HCT116 (cell line): ENCODE measurements at regions not wholly inside any gene's neighbourhood (a gene's known extent, or its start where the extent isn't known, plus 50 kb on each side); places are given as distances from the start of the nearest gene placed in this dataset.

Experiments
- ATAC-seq: fragments of 200-7000 bp; cut with Tn5 transposase; 2 replicates; pipeline ENCODE4 v1.9.1; 2020; ENCODE audit warnings: mild to moderate bottlenecking, moderate library complexity
- BruUV-seq: library from RNA; stranded (reverse); fragments of 400-500 nt; replicated peaks from 2 replicates; lab custom pipeline; 2021; lab: Mats Ljungman, UMichigan
- CTCF ChIA-PET: fragments of 300-600 bp; sonication (Branson Sonifier 250); formaldehyde crosslinking; loops from one replicate; lab custom pipeline; 2021; ENCODE audit warnings: antibody characterized with exemption; lab: Charles Lee
- POLR2A ChIA-PET: fragments of 300-600, 350-600 bp; sonication (Branson Sonifier 250); formaldehyde crosslinking; loops from one replicate; lab custom pipeline; 2021; ENCODE audit warnings: antibody characterized with exemption; lab: Charles Lee
- RAD21 ChIA-PET, 2 experiments: fragments of 300-600 bp; sonication (Branson Sonifier 250); formaldehyde crosslinking; loops; one replicate each; lab custom pipeline; 2023; ENCODE audit warnings: low total read pairs in 2 of 2; ENCODE audit not compliant: uncharacterized antibody in 2 of 2, unreplicated experiment in 2 of 2, low non-redundant PET in 1 of 2; lab: Charles Lee
- DNase-seq: peaks from one replicate; pipeline ENCODE4 v3.0.0-alpha.2; 2010; ENCODE audit warnings: low read depth, low spot score
- H2AFZ ChIP-seq: fragments of 200-600 bp; shearing (Covaris generic), sonication (generic); 2 replicates; pipeline ENCODE4 v1.6.1; 2017; ENCODE audit warnings: low read depth, mixed run types, mixed read lengths, antibody characterized with exemption, low read length; ENCODE audit not compliant: poor library complexity, severe bottlenecking
- H3K27ac ChIP-seq: 2 replicates; pipeline ENCODE4 v1.5.1; 2012; ENCODE audit warnings: low read depth, low read length
- H3K27me3 ChIP-seq: fragments of 200-600 bp; sonication (generic); 2 replicates; pipeline ENCODE4 v1.6.1; 2016; ENCODE audit warnings: mixed run types, low read length, mixed read lengths; ENCODE audit not compliant: insufficient read depth
- H3K36me3 ChIP-seq, 2 experiments: fragments of 200-500 bp in 1 of 2; fragments of 200-600 bp in 1 of 2; sonication (Bioruptor generic) in 1 of 2; sonication (generic) in 1 of 2; 2 replicates each; pipeline versions ENCODE4 v1.5.1 to v1.6.1; 2014 to 2016; ENCODE audit warnings: low read length in 2 of 2, inconsistent platforms in 1 of 2, mixed read lengths in 1 of 2, mixed run types in 1 of 2; ENCODE audit not compliant: insufficient read depth in 2 of 2, control insufficient read depth in 1 of 2
- H3K4me1 ChIP-seq, 2 experiments: fragments of 200-600 bp in 1 of 2; sonication (generic) in 1 of 2; 2 replicates each; pipeline versions ENCODE4 v1.5.1 to v1.6.1; 2012 to 2017; ENCODE audit warnings: low read length in 2 of 2, inconsistent platforms in 1 of 2, mild to moderate bottlenecking in 1 of 2, mixed read lengths in 1 of 2, mixed run types in 1 of 2, moderate library complexity in 1 of 2; ENCODE audit not compliant: insufficient read depth in 2 of 2, control insufficient read depth in 1 of 2
- H3K4me2 ChIP-seq: fragments of 200-600 bp; sonication (generic); 2 replicates; pipeline ENCODE4 v1.6.1; 2017; ENCODE audit warnings: mixed run types, low read length, mixed read lengths
- H3K4me3 ChIP-seq, 2 experiments: fragments of 200-600 bp in 1 of 2; sonication (generic) in 1 of 2; replicated peaks in 1 of 2; 2 replicates each; pipeline ENCODE4 v1.5.1; 2011 to 2016; ENCODE audit warnings: low read length in 2 of 2, control low read depth in 1 of 2, low read depth in 1 of 2, mild to moderate bottlenecking in 1 of 2, mixed read lengths in 1 of 2, mixed run types in 1 of 2
- H3K79me2 ChIP-seq: fragments of 200-600 bp; sonication (generic); 2 replicates; pipeline ENCODE4 v1.6.1; 2017; ENCODE audit warnings: mild to moderate bottlenecking, mixed run types, low read length, moderate library complexity, mixed read lengths; ENCODE audit not compliant: insufficient read depth
- H3K9ac ChIP-seq: fragments of 200-600 bp; sonication (generic); 2 replicates; pipeline ENCODE4 v1.6.1; 2016; ENCODE audit warnings: low read length, mixed read lengths
- H3K9me2 ChIP-seq: fragments of 200-600 bp; sonication (generic), shearing (Covaris generic); 2 replicates; pipeline ENCODE4 v1.6.1; 2017; ENCODE audit warnings: mixed run types, mild to moderate bottlenecking, moderate library complexity; ENCODE audit not compliant: insufficient read depth
- H3K9me3 ChIP-seq, 2 experiments: fragments of 200-500 bp in 1 of 2; fragments of 200-600 bp in 1 of 2; sonication (Bioruptor generic) in 1 of 2; sonication (generic) in 1 of 2; 2 replicates each; pipeline ENCODE4 v1.6.1; 2014 to 2017; ENCODE audit warnings: low read length in 2 of 2, mixed read lengths in 2 of 2, inconsistent platforms in 1 of 2, low read depth in 1 of 2, mild to moderate bottlenecking in 1 of 2, mixed run types in 1 of 2, moderate library complexity in 1 of 2; ENCODE audit not compliant: control insufficient read depth in 1 of 2, insufficient read depth in 1 of 2
- H4K20me1 ChIP-seq: fragments of 200-600 bp; sonication (generic), shearing (Covaris generic); 2 replicates; pipeline ENCODE4 v1.6.1; 2017; ENCODE audit warnings: mixed run types, mild to moderate bottlenecking, moderate library complexity; ENCODE audit not compliant: insufficient read depth
- CEBPB ChIP-seq: IDR thresholded peaks from 2 replicates; pipeline ENCODE4 v1.6.1; 2012; ENCODE audit warnings: low read depth
- EGR1 ChIP-seq: IDR thresholded peaks from 2 replicates; pipeline ENCODE4 v1.6.1; 2012; ENCODE audit warnings: low read depth
- EZH2 ChIP-seq: fragments of 200-600 bp; sonication (generic); IDR thresholded peaks from 2 replicates; pipeline ENCODE4 v1.6.1; 2017; ENCODE audit warnings: antibody characterized with exemption, mixed run types
- EZH2phosphoT487 ChIP-seq: fragments of 200-600 bp; IDR thresholded peaks from 2 replicates; pipeline ENCODE4 v1.6.1; 2018; ENCODE audit warnings: antibody characterized with exemption, borderline replicate concordance
- FOSL1 ChIP-seq: IDR thresholded peaks from 2 replicates; pipeline ENCODE4 v1.6.1; 2012; ENCODE audit warnings: low read depth
- JUND ChIP-seq: IDR thresholded peaks from 2 replicates; pipeline ENCODE4 v1.6.1; 2012
- POLR2AphosphoS5 ChIP-seq: IDR thresholded peaks from 2 replicates; pipeline ENCODE4 v1.6.1; 2011; ENCODE audit warnings: mild to moderate bottlenecking, low read depth, low read length, moderate library complexity
- SRF ChIP-seq: IDR thresholded peaks from 2 replicates; pipeline ENCODE4 v1.6.1; 2012; ENCODE audit warnings: low read depth
- YY1 ChIP-seq: IDR thresholded peaks from 2 replicates; pipeline ENCODE4 v1.6.1; 2011; ENCODE audit warnings: low read length, low read depth, moderate library complexity, mild to moderate bottlenecking; ENCODE audit not compliant: insufficient replicate concordance; ENCODE audit errors: extremely low read depth
- ZFX ChIP-seq: fragments of 450-650 bp; IDR thresholded peaks from 2 replicates; pipeline ENCODE4 v1.6.1; 2017
- intact Hi-C: fragments of 100-400 bp; cut with micrococcal nuclease; formaldehyde crosslinking; loops from 2 replicates; pipeline ENCODE4 v1.10.0; 2022
- TF ChIP-seq, protein P1 (sequence below), 3 experiments: fragments of 200-600 bp in 1 of 3; sonication (generic) in 1 of 3; IDR thresholded peaks in 2 of 3; conservative IDR thresholded peaks in 1 of 3; 2 replicates each; pipeline ENCODE4 v1.5.1; 2012 to 2017; ENCODE audit warnings: low read depth in 2 of 3, low read length in 2 of 3, antibody characterized with exemption in 1 of 3, borderline replicate concordance in 1 of 3, control low read depth in 1 of 3, mild to moderate bottlenecking in 1 of 3, mixed read lengths in 1 of 3, mixed run types in 1 of 3, moderate library complexity in 1 of 3; ENCODE audit not compliant: insufficient read depth in 1 of 3

DNA sequence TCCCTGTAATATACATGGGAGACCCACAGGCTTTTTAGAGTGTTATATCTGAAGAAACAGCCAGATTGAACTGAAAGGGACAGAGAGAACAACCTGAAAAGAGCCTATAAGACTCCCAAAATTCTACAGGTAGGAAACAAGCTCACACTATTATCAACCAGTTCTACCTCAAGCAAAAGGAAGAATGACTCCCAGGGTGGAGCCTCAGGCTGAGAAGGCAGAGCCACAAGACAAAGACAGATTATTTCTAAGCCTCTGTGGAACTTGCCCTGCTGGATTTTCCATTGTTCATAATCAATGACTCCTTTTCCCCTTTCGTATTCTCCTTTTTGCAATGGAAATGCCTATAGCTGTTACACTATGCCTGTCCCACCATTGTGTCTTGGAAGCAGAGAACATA lies 95.1 kb upstream of the LMCD1 start:
- no peaks in the 10 kb centered on the region for H3K36me3 ChIP-seq
- no peaks in the 10 kb centered on the region for H3K79me2 ChIP-seq
- TF ChIP-seq JUND: no peak
- no peak for TF ChIP-seq YY1
- TF ChIP-seq POLR2AphosphoS5: no peak
- TF ChIP-seq FOSL1: no peak
- no peak for TF ChIP-seq EZH2
- no peak for TF ChIP-seq EGR1
- no peak for TF ChIP-seq ZFX
- TF ChIP-seq, protein P1, sequence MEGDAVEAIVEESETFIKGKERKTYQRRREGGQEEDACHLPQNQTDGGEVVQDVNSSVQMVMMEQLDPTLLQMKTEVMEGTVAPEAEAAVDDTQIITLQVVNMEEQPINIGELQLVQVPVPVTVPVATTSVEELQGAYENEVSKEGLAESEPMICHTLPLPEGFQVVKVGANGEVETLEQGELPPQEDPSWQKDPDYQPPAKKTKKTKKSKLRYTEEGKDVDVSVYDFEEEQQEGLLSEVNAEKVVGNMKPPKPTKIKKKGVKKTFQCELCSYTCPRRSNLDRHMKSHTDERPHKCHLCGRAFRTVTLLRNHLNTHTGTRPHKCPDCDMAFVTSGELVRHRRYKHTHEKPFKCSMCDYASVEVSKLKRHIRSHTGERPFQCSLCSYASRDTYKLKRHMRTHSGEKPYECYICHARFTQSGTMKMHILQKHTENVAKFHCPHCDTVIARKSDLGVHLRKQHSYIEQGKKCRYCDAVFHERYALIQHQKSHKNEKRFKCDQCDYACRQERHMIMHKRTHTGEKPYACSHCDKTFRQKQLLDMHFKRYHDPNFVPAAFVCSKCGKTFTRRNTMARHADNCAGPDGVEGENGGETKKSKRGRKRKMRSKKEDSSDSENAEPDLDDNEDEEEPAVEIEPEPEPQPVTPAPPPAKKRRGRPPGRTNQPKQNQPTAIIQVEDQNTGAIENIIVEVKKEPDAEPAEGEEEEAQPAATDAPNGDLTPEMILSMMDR (IDR thresholded peaks at IDR 0.05 in 2 of 3, conservative IDR thresholded peaks at IDR 0.05 in 1 of 3; ENCODE audit: borderline replicate concordance in 1 of 3, insufficient read depth in 1 of 3, low read depth in 2 of 3, low read length in 2 of 3): no peak
- TF ChIP-seq SRF: no peak
- no peak for TF ChIP-seq CEBPB
- TF ChIP-seq EZH2phosphoT487: no peak
- TF ChIP-seq, all 23 proteins: peak for 0
- POLR2A ChIA-PET: no interaction called here
- H3K9ac ChIP-seq: no peak overlapping the region
- H3K9me3 ChIP-seq: no peaks in the 10 kb centered on the region
- H3K4me2 ChIP-seq: no peak overlapping the region
- ATAC-seq: no peak
- no peak overlapping the region for H2AFZ ChIP-seq
- H3K4me3 ChIP-seq: no peak overlapping the region
- no peak overlapping the region for H3K27ac ChIP-seq
- RAD21 ChIA-PET: no interaction called here
- CTCF ChIA-PET: no interaction called here
- intact Hi-C loops: no loop called here
- H4K20me1 ChIP-seq: no peaks in the 10 kb centered on the region
- BruUV-seq: no TSS peak
- no peaks in the 10 kb centered on the region for H3K4me1 ChIP-seq
- H3K27me3 ChIP-seq: peaks cover 17% of the 10 kb centered on the region
- DNase-seq: no peak
- H3K9me2 ChIP-seq: no peaks in the 10 kb centered on the region
